ENCODE measurements at regions not wholly inside any gene's neighbourhood (a gene's known extent, or its start where the extent isn't known, plus 50 kb on each side); places are given as distances from the start of the nearest gene placed in this dataset.

DNA sequence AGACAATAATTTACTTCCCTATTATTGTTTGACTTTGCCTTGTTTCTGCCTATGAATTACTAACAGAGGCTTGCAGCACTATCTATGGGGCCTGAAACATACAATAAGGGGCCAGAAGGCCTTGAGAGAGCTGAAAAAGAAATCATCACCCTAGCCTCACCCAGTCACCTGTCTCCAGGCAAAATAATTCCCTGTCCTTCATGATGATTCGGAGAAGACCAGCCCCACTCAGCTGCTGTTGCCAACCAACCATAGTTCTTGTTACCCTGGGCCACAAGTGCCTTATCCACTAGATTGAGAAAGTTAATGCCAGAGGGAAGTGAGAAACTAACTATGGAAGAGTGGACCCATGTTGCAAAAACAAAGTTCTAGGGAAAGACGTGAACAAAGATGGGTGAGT lies 97.1 kb downstream of the ARF6 start:
- Histone ChIP-seq H3K27ac (ENCODE audit: low read depth, low read length) (no peak overlapping the region), H3K36me3 (ENCODE audit: control insufficient read depth, insufficient read depth, low read length) (no peaks in the 10 kb centered on the region), H3K4me3 (ENCODE audit: low read depth, low read length) (no peak overlapping the region), H3K9me3 (ENCODE audit: control insufficient read depth, insufficient read depth, low read length) (no peaks in the 10 kb centered on the region), H3K27me3 (ENCODE audit: control insufficient read depth, insufficient read depth, low read length) (no peaks in the 10 kb centered on the region), H3K4me1 (ENCODE audit: control insufficient read depth, insufficient read depth, low read length) (peaks cover 10% of the 10 kb centered on the region; the same call in 1 of the 2 replicates), H3K9ac (ENCODE audit: low read depth, low read length) (no peak overlapping the region)

GRCh38 chr14:49991491-49991890 lies 98.6 kb downstream of the ARF6 start:
- no peak overlapping the region for H3K9ac ChIP-seq (ENCODE audit: low read depth, low read length)

DNA sequence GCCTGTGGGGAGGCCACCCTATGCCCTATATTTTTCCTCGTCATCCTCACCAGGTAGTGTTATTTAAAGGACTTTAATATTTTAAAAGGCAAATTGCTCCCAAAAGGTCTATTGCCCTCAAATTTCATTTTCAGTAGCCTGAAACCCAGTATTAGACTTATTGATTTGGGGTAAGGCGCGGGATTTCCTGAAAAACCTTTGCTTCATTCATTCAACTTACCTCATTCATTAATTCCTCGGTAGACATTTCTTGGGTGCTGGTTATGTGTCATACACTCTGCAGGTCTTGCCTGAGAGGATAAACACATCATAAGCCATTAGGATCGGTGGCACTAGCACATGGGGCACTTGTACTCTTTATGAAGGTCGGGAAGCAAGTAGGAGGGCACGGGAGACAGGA lies 99.2 kb downstream of the ARF6 start:
- no peak overlapping the region for H3K9ac ChIP-seq (ENCODE audit: low read depth, low read length)
- H3K27ac ChIP-seq (ENCODE audit: low read depth, low read length), result no peak overlapping the region
- no peaks in the 10 kb centered on the region for H3K9me3 ChIP-seq (ENCODE audit: control insufficient read depth, insufficient read depth, low read length)
- no peaks in the 10 kb centered on the region for H3K27me3 ChIP-seq (ENCODE audit: control insufficient read depth, insufficient read depth, low read length)
- no peaks in the 10 kb centered on the region for H3K36me3 ChIP-seq (ENCODE audit: control insufficient read depth, insufficient read depth, low read length)
- H3K4me3 ChIP-seq (ENCODE audit: low read depth, low read length), result no peak overlapping the region
- H3K4me1 ChIP-seq (ENCODE audit: control insufficient read depth, insufficient read depth, low read length), result peaks cover 8% of the 10 kb centered on the region; the same call in 1 of the 2 replicates

More at GRCh38 chr14:49991491-49991890, 98.6 kb downstream of the ARF6 start:
- Histone ChIP-seq H3K4me3 (ENCODE audit: low read depth, low read length) (no peak overlapping the region), H3K9me3 (ENCODE audit: control insufficient read depth, insufficient read depth, low read length) (no peaks in the 10 kb centered on the region), H3K27ac (ENCODE audit: low read depth, low read length) (no peak overlapping the region), H3K27me3 (ENCODE audit: control insufficient read depth, insufficient read depth, low read length) (no peaks in the 10 kb centered on the region), H3K4me1 (ENCODE audit: control insufficient read depth, insufficient read depth, low read length) (peaks cover 10% of the 10 kb centered on the region; the same call in 1 of the 2 replicates), H3K36me3 (ENCODE audit: control insufficient read depth, insufficient read depth, low read length) (no peaks in the 10 kb centered on the region)

- no peak overlapping the region for H3K27ac ChIP-seq (ENCODE audit: low read depth, low read length)
- 0 out of 2 replicates have a peak, but pooled peaks cover 7% of the 10 kb centered on the region for H3K4me1 ChIP-seq (ENCODE audit: control insufficient read depth, insufficient read depth, low read length)
- H3K36me3 ChIP-seq (ENCODE audit: control insufficient read depth, insufficient read depth, low read length), result no peaks in the 10 kb centered on the region
- H3K4me3 ChIP-seq (ENCODE audit: low read depth, low read length), result no peak overlapping the region
- no peaks in the 10 kb centered on the region for H3K9me3 ChIP-seq (ENCODE audit: control insufficient read depth, insufficient read depth, low read length)
- no peak overlapping the region for H3K9ac ChIP-seq (ENCODE audit: low read depth, low read length)
- no peaks in the 10 kb centered on the region for H3K27me3 ChIP-seq (ENCODE audit: control insufficient read depth, insufficient read depth, low read length)
Observed at GRCh38 chr14:49992448-49992847, 99.6 kb downstream of the ARF6 start.

DNA sequence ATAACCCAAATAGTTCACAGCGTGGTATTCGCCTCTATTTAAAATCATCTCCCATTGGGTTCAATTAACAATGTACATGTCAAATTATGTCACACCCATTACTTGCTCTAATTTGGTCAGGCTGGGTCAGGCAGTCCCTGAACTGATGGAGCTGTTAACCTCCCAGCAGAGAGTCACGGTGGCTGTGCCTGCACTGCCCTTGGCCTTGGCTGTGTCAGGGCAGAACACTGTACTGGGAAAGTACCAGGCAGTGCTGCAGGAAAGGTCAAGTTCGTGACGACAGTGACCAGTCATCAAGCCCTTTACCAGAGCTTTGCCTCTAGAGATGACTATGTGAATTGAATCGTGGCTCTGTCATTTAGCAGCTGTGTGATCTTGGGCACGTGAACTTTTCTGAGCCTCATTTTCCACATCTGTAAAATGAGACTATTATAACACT lies 100.0 kb downstream of the ARF6 start:
- Histone ChIP-seq H3K4me3 (ENCODE audit: low read depth, low read length) (no peak overlapping the region), H3K9me3 (ENCODE audit: control insufficient read depth, insufficient read depth, low read length) (no peaks in the 10 kb centered on the region), H3K36me3 (ENCODE audit: control insufficient read depth, insufficient read depth, low read length) (no peaks in the 10 kb centered on the region), H3K4me1 (ENCODE audit: control insufficient read depth, insufficient read depth, low read length) (0 out of 2 replicates have a peak, but pooled peaks cover 7% of the 10 kb centered on the region), H3K27ac (ENCODE audit: low read depth, low read length) (no peak overlapping the region), H3K9ac (ENCODE audit: low read depth, low read length) (no peak overlapping the region), H3K27me3 (ENCODE audit: control insufficient read depth, insufficient read depth, low read length) (no peaks in the 10 kb centered on the region)

DNA sequence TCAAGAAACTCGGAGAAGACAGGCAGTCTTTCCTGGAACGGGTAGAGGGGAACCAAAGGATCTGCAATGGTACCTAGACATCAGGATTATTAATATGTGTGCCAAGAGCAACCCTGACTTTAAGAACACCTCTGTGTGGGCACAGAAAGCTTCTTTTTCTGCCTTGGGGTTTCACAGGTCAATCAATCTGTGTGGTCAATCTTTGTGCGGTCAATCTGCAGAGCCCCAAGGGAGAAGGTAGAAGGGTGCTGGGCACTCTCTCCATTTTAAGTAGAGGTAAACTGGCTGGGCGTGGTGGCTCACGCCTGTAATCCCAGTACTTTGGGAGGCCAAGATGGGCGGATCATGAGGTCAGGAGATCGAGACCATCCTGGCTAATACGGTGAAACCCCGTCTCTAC lies 100.7 kb downstream of the ARF6 start:
- H3K4me3 ChIP-seq (ENCODE audit: low read depth, low read length), result no peak overlapping the region
- H3K27me3 ChIP-seq (ENCODE audit: control insufficient read depth, insufficient read depth, low read length), result no peaks in the 10 kb centered on the region
- no peaks in the 10 kb centered on the region for H3K9me3 ChIP-seq (ENCODE audit: control insufficient read depth, insufficient read depth, low read length)
- no peak overlapping the region for H3K9ac ChIP-seq (ENCODE audit: low read depth, low read length)
- H3K4me1 ChIP-seq (ENCODE audit: control insufficient read depth, insufficient read depth, low read length), result 0 out of 2 replicates have a peak, but pooled peaks cover under 1% of the 10 kb centered on the region
- no peak overlapping the region for H3K27ac ChIP-seq (ENCODE audit: low read depth, low read length)
- no peaks in the 10 kb centered on the region for H3K36me3 ChIP-seq (ENCODE audit: control insufficient read depth, insufficient read depth, low read length)

GRCh38 chr14:49994951-49995561 lies 102.2 kb downstream of the ARF6 start:
- Histone ChIP-seq H3K4me3 (ENCODE audit: low read depth, low read length) (no peak overlapping the region), H3K9me3 (ENCODE audit: control insufficient read depth, insufficient read depth, low read length) (no peaks in the 10 kb centered on the region), H3K4me1 (ENCODE audit: control insufficient read depth, insufficient read depth, low read length) (peaks cover 13% of the 10 kb centered on the region), H3K27me3 (ENCODE audit: control insufficient read depth, insufficient read depth, low read length) (no peaks in the 10 kb centered on the region), H3K9ac (ENCODE audit: low read depth, low read length) (no peak overlapping the region), H3K36me3 (ENCODE audit: control insufficient read depth, insufficient read depth, low read length) (no peaks in the 10 kb centered on the region), H3K27ac (ENCODE audit: low read depth, low read length) (no peak overlapping the region)

DNA sequence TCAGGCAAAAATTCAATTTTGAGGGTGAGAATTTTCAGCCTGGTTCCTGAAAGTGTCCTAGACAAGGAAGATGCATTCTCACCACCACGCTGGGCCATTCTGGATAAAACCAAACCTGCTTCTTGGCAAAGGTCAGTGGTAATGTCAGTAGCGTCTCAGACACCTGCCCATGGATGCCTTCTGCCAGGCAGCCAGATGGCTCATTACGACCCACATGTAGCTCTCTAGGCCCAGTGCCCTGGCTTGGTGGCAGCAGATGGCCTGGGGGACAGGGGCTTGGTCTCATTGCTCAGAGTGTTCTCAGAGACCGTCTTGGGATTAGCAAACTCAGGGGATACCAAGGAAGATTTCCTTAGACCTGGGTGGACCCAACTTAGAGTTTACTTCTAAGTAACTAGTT lies 105.1 kb downstream of the ARF6 start:
- H3K4me1 ChIP-seq (ENCODE audit: control insufficient read depth, insufficient read depth, low read length), result peaks cover 36% of the 10 kb centered on the region
- H3K4me3 ChIP-seq (ENCODE audit: low read depth, low read length), result no peak overlapping the region
- no peak overlapping the region for H3K27ac ChIP-seq (ENCODE audit: low read depth, low read length)

DNA sequence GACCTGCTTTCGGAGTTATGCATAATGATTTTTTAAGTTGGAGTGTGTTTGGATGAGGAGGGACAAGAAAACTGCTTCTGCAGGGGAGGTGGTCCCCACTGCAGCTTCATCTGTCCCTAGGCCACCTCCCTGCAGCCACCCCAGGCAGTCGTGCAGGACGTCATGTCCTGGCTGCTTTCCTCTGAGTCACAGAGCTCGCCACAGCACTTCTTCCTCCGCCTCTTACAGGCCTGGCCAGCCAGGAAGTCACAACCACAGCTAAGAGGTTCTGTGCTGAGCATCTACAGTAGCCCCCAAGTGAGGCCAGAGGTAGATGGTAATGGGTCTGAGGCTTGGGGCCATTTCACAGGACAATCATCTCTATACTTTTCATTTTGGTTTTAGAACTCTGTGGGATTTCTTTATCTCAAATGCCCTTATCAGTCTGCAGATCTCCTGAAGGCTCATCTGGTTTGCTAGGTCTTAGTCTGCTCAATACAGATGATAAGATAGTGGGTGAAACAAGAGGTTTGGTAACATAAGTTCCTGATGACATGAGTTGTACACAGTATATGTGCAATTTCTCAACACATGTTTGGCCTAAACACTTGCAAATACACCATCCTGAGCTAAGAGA lies 106.4 kb downstream of the ARF6 start:
- Histone ChIP-seq H3K27me3 (ENCODE audit: control insufficient read depth, insufficient read depth, low read length) (peaks cover 32% of the 10 kb centered on the region), H3K9me3 (ENCODE audit: control insufficient read depth, insufficient read depth, low read length) (no peaks in the 10 kb centered on the region), H3K36me3 (ENCODE audit: control insufficient read depth, insufficient read depth, low read length) (no peaks in the 10 kb centered on the region), H3K4me1 (ENCODE audit: control insufficient read depth, insufficient read depth, low read length) (peaks cover 40% of the 10 kb centered on the region), H3K4me3 (ENCODE audit: low read depth, low read length) (no peak overlapping the region), H3K27ac (ENCODE audit: low read depth, low read length) (peak overlapping the region; percentile 80), H3K9ac (ENCODE audit: low read depth, low read length) (no peak overlapping the region)

More for the DNA sequence above, 105.1 kb downstream of the ARF6 start:
- no peak overlapping the region for H3K9ac ChIP-seq (ENCODE audit: low read depth, low read length)
- H3K9me3 ChIP-seq (ENCODE audit: control insufficient read depth, insufficient read depth, low read length), result no peaks in the 10 kb centered on the region
- H3K36me3 ChIP-seq (ENCODE audit: control insufficient read depth, insufficient read depth, low read length), result no peaks in the 10 kb centered on the region
- peaks cover 19% of the 10 kb centered on the region for H3K27me3 ChIP-seq (ENCODE audit: control insufficient read depth, insufficient read depth, low read length)

- no peaks in the 10 kb centered on the region for H3K9me3 ChIP-seq (ENCODE audit: control insufficient read depth, insufficient read depth, low read length)
- H3K4me1 ChIP-seq (ENCODE audit: control insufficient read depth, insufficient read depth, low read length), result peaks cover 40% of the 10 kb centered on the region
- H3K27me3 ChIP-seq (ENCODE audit: control insufficient read depth, insufficient read depth, low read length), result peaks cover 37% of the 10 kb centered on the region
- H3K9ac ChIP-seq (ENCODE audit: low read depth, low read length), result no peak overlapping the region
- no peak overlapping the region for H3K4me3 ChIP-seq (ENCODE audit: low read depth, low read length)
- no peaks in the 10 kb centered on the region for H3K36me3 ChIP-seq (ENCODE audit: control insufficient read depth, insufficient read depth, low read length)
- H3K27ac ChIP-seq (ENCODE audit: low read depth, low read length), result peak overlapping the region; percentile 80
Observed at GRCh38 chr14:49999826-50000379, 107.0 kb downstream of the ARF6 start.
